GM18505 (cell line): ENCODE measurements at regions not wholly inside any gene's neighbourhood (a gene's known extent, or its start where the extent isn't known, plus 50 kb on each side); places are given as distances from the start of the nearest gene placed in this dataset.

Experiments
- ATAC-seq: cut with Tn5 transposase; IDR thresholded peaks from one replicate; pipeline ENCODE4 v1.9.1; 2021; ENCODE audit not compliant: unreplicated experiment
- POLR2A ChIP-seq: IDR thresholded peaks from 4 replicates; pipeline ENCODE4 v1.6.1; 2011; ENCODE audit warnings: borderline replicate concordance; ENCODE audit not compliant: insufficient read depth, insufficient read length; ENCODE audit errors: extremely low read depth

DNA sequence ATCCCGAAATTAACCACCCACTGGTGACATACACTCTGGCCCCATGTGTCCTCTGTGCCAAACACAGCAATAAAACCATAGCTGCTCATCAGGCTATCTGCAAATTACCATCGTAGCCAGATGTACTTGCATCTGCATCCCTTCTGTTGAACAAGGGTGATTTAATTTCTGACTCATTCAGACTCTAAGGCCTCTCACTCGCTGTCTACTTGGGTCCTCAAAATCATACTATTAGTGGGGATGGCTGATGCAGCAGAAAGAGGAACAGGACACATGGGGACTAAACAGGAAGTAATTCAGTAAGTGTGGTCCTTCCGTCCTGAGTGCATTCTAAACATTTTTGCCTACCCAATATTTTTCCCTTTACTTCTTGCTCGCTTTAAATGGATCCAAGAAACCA, 2275.0 kb upstream of the PCDH20 start:
- no peak for ATAC-seq
- TF ChIP-seq POLR2A, result no peak

DNA sequence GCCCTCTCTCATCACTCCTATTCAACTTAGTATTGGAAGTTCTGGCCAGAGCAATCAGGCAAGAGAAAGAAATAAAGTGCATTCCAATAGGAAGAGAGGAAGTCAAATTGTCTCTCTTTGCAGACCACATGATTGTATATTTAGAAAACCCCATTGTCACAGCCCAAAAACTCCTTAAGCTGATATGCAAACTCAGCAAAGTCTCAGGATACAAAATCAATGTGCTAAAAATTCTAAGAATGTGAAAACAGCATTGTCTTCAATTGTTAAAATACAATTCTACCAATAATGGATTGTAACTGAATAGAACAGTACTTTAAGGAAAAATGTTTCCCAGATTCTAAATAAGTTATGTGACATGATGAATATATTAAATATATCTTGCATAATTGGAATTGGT, 2269.2 kb upstream of the PCDH20 start:
- ATAC-seq, result no peak
- TF ChIP-seq POLR2A, result no peak

DNA sequence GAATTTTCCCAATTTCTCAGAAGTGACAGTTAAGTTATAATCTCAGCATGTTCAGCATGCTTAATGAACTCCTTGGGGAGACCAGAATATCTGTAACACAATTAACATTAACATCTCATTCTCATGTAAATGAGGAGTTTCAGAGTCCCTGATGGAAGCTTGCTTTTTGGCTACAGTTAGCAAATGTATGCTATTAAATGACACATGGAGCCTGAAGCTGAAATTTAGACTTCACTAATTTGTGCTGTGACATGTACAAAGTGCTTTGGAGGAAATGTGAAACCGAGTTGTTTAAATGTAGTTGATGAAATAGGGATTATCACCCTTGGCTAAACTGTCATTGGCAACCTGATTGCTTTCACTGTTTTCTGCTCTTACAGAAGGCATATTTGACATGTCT, 2265.1 kb upstream of the PCDH20 start:
- no peak for ATAC-seq
- no peak for TF ChIP-seq POLR2A

DNA sequence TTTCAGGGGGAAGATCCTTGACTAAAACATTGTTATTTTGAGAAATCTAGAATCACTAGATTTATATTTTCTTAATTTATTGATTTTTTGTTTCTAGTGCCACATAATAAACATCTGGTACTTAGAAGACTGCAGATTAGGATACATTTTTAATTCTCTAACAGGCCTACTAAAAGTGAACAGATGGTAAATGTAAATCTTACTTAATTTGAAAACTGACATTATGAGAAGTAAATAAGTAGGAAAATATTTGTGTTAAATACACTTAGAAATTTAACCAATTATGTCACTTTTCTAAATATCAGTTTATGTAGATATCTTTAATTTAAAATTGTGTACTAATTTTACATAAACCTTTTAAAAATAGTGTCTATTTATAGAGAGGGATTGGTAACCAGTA, 2255.6 kb upstream of the PCDH20 start:
- ATAC-seq, result no peak
- TF ChIP-seq POLR2A, result no peak

DNA sequence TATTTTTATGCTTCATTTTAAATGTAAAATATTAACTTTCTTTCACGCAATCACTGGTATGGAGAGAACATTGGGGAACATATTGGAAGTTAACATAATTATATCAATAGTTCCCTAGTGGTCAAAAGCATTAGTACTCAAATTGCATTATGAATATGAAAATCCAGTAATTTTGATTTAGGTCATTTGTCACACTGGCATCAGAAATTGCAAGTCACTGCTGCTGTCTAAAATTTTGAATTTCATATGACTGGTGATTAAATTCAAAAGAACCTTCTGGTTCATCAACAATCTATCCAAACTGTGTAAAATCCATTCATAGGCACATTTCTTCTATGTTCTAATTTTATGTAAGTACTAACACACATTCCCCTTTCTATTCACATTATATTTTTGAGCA, 2235.7 kb upstream of the PCDH20 start:
- no peak for ATAC-seq
- TF ChIP-seq POLR2A, result no peak

DNA sequence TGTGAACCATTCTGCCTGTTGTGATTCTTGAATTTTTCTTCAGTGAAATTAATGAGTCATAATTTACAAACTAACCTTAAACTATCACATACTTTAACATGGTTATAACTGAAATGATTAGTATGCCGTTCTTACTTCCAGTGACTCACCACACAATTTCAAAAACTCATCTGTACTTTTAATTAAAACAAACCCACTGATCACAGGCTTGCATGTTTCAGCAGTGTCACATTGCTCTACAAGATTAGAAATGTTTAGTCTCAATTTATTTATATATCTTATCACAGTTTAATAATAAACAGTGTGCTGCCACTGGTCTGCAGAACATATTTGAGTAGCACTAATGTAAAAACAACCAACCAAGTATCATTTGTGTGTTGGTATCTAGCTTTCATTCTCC, 2227.9 kb upstream of the PCDH20 start:
- no peak for ATAC-seq
- no peak for TF ChIP-seq POLR2A

DNA sequence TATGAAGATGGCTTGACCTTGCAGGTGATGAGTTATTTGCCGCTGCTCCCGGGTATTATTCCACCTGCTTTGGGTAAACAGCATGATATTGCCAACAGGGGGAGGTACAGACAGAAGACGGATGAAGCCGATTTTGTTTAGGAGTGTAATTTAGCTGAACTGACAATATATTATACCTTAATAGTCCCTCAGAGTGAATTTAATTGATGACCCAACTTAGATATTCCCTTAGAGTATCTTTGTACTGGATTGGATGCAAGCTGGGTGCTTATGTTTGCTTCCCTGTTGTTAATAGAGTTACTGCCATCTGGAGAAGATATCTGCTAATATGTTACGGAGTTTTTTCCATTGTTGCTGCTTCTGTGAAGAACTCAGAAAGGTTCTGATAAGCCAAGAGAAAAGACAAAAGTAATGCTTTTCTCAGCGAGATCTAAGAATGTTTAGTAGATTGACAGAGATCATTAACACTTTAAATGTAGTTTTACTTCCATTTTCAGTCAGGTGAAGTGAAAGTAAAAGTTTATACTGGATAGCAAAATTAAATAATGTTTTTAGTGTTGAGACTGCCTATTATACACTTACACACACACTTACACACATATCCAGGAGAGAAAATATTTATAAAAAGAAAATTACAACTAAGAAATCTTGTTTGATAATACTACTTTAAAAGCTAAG, 2220.8 kb upstream of the PCDH20 start:
- TF ChIP-seq POLR2A, result no peak
- peak; percentile 83 for ATAC-seq

DNA sequence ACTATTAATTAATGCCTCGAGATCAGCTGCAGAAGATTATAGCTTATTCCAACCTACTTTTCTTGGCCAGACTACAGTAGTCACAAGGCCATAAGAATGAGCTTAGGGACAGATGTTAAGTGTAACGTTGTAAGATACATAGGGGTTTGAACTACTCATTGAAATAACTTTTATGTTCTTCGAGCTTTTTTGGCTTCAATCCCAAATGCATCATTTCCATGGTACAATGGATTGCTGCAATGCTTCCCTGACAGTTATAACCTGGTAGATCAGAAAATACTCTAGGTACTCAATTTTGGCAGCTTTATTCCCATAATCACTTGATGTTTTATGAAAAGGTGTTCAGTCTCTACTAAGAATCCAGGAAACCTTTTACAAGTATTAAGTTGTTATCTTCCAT, 2216.7 kb upstream of the PCDH20 start:
- TF ChIP-seq POLR2A, result no peak

DNA sequence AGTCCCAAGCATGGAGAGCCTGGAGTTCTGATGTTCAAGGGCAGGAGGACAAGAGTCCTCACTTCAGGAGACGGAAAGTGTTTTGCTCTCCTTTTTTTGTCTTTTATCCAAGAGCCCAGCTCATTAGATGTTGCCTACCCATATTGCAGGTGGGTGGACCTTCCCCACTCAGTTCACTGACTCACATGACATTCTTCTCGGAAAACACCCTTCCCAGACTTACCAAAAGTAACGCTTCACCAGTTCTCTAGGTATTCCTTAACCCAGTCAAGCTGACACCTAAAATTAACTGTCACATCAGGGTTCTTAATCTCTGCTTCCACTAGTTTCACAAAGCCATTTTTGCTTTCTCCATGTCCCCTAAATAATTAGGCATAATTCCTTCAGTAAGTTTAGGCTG, 2215.4 kb upstream of the PCDH20 start:
- no peak for ATAC-seq

More for the DNA sequence above, 2216.7 kb upstream of the PCDH20 start:
- no peak for ATAC-seq

DNA sequence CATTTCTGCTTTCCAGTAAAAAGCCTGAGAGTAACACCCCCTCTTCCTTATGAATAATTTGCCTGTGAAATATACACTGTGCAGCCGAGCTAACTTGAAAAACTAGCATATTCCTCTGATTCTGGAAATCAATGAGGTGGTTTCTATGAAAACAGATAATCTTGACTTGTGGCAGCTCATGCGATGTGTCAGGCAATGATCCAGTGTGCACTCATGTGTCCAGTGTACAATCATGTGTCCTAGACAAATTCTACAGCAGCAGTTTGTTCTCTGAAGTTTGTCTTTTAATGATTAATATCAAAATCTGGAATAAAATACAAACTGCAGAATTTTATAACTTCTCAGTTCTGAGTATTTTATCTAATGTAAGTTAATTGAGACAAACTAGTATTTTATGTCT, 2213.9 kb upstream of the PCDH20 start:
- no peak for TF ChIP-seq POLR2A

More for the DNA sequence above, 2215.4 kb upstream of the PCDH20 start:
- TF ChIP-seq POLR2A, result no peak

DNA sequence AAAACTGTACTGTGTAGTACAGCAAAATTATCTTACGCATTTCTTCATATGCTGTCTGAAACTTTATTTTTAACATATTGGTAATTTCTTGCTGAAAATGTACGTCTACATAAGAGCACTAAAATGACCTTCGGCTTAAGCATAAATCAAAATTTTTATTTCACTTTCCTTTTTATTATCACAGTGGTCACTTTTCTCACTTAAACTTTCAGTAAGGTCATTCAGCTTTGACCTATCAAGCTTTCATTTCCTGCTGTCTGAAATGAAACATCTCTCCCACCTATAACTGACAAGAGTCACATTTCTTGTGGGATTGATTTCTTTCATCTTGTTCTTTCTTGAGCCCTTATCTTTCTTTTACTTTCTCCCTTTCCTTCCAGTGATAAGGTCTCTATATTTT, 2212.7 kb upstream of the PCDH20 start:
- TF ChIP-seq POLR2A, result no peak
- no peak for ATAC-seq

More for the DNA sequence above, 2213.9 kb upstream of the PCDH20 start:
- no peak for ATAC-seq

DNA sequence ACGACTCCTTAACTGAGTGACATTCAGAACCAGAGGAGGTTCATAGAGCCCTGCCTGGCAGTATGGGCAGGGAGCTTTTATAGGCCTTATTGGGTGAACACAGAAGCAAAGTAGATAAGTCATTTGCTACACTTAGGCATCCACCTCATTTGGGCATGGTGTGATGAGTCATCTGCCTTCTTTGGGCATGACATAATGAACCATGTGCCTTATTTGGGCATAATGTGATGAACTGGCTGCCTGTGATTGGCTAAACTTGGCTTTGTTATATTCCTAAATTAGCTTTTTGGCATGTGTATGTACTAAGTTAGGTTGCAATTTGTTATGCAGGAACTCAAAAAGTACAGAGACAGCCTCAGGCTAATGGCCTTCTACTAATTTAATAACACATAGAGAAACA, 2210.2 kb upstream of the PCDH20 start:
- no peak for TF ChIP-seq POLR2A
- ATAC-seq, result no peak

DNA sequence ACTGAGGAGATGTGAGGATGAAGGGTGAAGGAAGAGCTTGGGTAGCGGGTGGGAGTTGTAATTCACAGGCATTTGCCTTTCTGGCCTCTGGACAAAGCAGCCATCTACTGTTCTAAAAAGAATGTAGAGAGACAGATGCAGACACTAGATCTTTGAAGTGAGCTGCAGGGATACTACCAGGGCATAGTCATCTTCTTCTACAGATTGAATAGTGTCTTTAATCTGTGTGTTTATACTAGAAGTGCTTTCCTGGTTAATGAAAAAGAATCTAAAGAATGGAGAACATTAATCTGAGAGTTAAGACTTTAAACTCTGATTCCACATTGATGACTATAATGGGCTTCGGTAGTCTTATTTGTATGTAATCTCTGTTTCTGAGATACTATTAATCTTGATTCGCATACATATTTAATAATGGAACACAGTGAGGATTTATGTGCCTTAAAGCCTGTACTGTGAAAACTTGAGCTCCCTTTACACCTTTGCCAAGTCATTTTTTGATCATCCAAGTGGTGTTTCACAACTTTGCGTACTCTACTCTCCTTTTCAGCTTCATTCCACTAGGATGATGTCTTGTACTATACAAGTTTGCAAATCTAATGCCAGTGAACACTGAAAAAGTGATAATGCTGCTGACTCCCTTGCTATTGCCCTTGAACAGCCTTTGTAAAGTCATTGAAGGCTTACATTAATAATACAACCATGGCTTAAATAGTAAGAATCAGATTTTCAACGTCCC, 2199.4 kb upstream of the PCDH20 start:
- ATAC-seq, result no peak
- no peak for TF ChIP-seq POLR2A

DNA sequence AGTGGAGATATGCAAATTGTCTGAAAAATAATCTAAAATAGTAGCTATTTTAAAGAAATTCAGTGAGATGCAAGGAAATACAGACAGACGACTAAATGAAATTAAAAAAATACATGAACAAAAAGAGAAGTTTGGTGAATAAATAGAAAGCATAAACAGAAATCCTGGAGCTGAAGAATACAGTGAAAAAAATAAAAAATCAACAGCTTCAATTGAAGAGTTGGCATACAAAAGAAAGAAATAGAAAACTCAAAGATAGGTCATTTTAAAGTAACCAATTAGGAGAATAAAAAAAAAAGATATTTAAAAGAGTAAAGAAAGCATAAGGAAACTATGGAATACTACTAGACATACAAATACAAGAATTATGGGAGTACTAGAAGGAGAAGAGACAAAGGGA, 2191.5 kb upstream of the PCDH20 start:
- TF ChIP-seq POLR2A, result no peak
- no peak for ATAC-seq
